ENCODE measurements at regions not wholly inside any gene's neighbourhood (a gene's known extent, or its start where the extent isn't known, plus 50 kb on each side); places are given as distances from the start of the nearest gene placed in this dataset.

- no peak overlapping the region for H3K27ac ChIP-seq
- H3K27me3 ChIP-seq, result no peaks in the 10 kb centered on the region
- no peak overlapping the region for H3K4me3 ChIP-seq
- 71 to 89% methylated on average over 1 of the region's 1 CpG for WGBS, 2 donors (ENCODE audit: low coverage in 1 of 2)
- H3K9me3 ChIP-seq, result no peaks in the 10 kb centered on the region
- no peaks in the 10 kb centered on the region for H3K4me1 ChIP-seq
- TF ChIP-seq, protein P1, sequence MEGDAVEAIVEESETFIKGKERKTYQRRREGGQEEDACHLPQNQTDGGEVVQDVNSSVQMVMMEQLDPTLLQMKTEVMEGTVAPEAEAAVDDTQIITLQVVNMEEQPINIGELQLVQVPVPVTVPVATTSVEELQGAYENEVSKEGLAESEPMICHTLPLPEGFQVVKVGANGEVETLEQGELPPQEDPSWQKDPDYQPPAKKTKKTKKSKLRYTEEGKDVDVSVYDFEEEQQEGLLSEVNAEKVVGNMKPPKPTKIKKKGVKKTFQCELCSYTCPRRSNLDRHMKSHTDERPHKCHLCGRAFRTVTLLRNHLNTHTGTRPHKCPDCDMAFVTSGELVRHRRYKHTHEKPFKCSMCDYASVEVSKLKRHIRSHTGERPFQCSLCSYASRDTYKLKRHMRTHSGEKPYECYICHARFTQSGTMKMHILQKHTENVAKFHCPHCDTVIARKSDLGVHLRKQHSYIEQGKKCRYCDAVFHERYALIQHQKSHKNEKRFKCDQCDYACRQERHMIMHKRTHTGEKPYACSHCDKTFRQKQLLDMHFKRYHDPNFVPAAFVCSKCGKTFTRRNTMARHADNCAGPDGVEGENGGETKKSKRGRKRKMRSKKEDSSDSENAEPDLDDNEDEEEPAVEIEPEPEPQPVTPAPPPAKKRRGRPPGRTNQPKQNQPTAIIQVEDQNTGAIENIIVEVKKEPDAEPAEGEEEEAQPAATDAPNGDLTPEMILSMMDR (IDR thresholded peaks at IDR 0.05), result no peak
- TF ChIP-seq EP300 (IDR thresholded peaks at IDR 0.05) (no peak), POLR2A (IDR thresholded peaks at IDR 0.05) (no peak), POLR2AphosphoS5 (IDR thresholded peaks at IDR 0.05) (no peak)
- H3K36me3 ChIP-seq, result no peaks in the 10 kb centered on the region
- ATAC-seq, result no peak
Observed at GRCh38 chr4:126957556-126957955, 675.2 kb upstream of the INTU start.

GRCh38 chr4:126957987-126958386 lies 674.8 kb upstream of the INTU start:
- Histone ChIP-seq H3K4me1 (no peaks in the 10 kb centered on the region), H3K36me3 (no peaks in the 10 kb centered on the region), H3K9me3 (no peaks in the 10 kb centered on the region), H3K27ac (no peak overlapping the region), H3K27me3 (no peaks in the 10 kb centered on the region), H3K4me3 (no peak overlapping the region)
- WGBS, 2 donors (ENCODE audit: low coverage in 1 of 2), result 57 to 91% methylated on average over 1 of the region's 1 CpG
- TF ChIP-seq POLR2A (IDR thresholded peaks at IDR 0.05) (no peak), POLR2AphosphoS5 (IDR thresholded peaks at IDR 0.05) (no peak), EP300 (IDR thresholded peaks at IDR 0.05) (no peak)
- TF ChIP-seq, protein P1 (IDR thresholded peaks at IDR 0.05), result no peak
- ATAC-seq, result no peak

- H3K9me3 ChIP-seq, result no peaks in the 10 kb centered on the region
- H3K27ac ChIP-seq, result no peak overlapping the region
- no peaks in the 10 kb centered on the region for H3K27me3 ChIP-seq
- no peak overlapping the region for H3K4me3 ChIP-seq
- no peaks in the 10 kb centered on the region for H3K4me1 ChIP-seq
- no peaks in the 10 kb centered on the region for H3K36me3 ChIP-seq
- no peak for ATAC-seq
- TF ChIP-seq, protein P1 (IDR thresholded peaks at IDR 0.05), result no peak
- TF ChIP-seq POLR2AphosphoS5 (IDR thresholded peaks at IDR 0.05) (no peak), EP300 (IDR thresholded peaks at IDR 0.05) (no peak), POLR2A (IDR thresholded peaks at IDR 0.05) (no peak)
Observed at GRCh38 chr4:126958482-126958881, 674.3 kb upstream of the INTU start.

DNA sequence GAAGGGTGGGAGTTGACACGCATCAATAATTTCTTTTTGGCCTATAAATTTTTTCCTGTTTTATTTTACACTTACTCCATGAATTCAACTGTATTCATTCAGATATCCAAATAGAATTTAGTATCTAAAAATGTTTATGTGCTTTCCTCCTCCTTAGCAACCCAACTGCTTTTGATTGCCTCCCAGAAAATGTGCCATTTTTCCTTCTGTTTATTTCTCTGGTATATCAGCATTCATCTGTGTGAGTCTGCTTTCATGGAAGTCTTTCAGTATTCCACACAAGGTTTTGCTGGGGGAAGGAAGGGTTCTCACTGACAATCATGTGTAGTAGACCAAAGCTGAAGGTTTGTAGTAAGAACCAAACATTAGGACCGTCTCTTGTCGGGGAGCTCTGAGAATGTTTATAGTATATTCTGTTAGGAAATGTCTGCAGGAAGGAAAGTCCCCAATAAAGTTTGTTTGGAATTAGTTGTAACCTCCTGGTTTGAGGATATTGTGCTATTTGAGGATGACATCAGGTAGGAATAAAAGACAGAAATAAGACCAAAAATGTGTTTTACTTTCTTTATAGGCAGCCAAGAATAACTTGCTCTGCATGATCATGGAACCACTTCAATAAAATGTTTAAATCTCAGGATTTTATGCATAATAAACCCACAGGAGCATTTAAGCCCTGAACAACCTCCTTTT lies 673.6 kb upstream of the INTU start:
- Histone ChIP-seq H3K27ac (no peak overlapping the region), H3K36me3 (no peaks in the 10 kb centered on the region), H3K4me1 (no peaks in the 10 kb centered on the region), H3K9me3 (no peaks in the 10 kb centered on the region), H3K4me3 (no peak overlapping the region), H3K27me3 (no peaks in the 10 kb centered on the region)
- TF ChIP-seq EP300 (IDR thresholded peaks at IDR 0.05), result no peak
- TF ChIP-seq, protein P1 (IDR thresholded peaks at IDR 0.05), result no peak
- no peak for TF ChIP-seq POLR2AphosphoS5 (IDR thresholded peaks at IDR 0.05)
- TF ChIP-seq POLR2A (IDR thresholded peaks at IDR 0.05), result no peak
- no peak for ATAC-seq
- 42% methylated on average over 3 of the region's 3 CpGs for WGBS, 2 donors (ENCODE audit: low coverage in 1 of 2)

- no peaks in the 10 kb centered on the region for H3K4me1 ChIP-seq
- no peaks in the 10 kb centered on the region for H3K27me3 ChIP-seq
- no peak overlapping the region for H3K27ac ChIP-seq
- ATAC-seq, result no peak
- H3K4me3 ChIP-seq, result no peak overlapping the region
- H3K36me3 ChIP-seq, result no peaks in the 10 kb centered on the region
- H3K9me3 ChIP-seq, result no peaks in the 10 kb centered on the region
- TF ChIP-seq POLR2AphosphoS5 (IDR thresholded peaks at IDR 0.05), result no peak
- TF ChIP-seq, protein P1 (IDR thresholded peaks at IDR 0.05), result no peak
- TF ChIP-seq EP300 (IDR thresholded peaks at IDR 0.05), result no peak
Observed at GRCh38 chr4:126960760-126961159, 672.0 kb upstream of the INTU start.
